HCT116 (cell line): ENCODE measurements at regions not wholly inside any gene's neighbourhood (a gene's known extent, or its start where the extent isn't known, plus 50 kb on each side); places are given as distances from the start of the nearest gene placed in this dataset.

Experiments used
- ATAC-seq: fragments of 200-7000 bp; cut with Tn5 transposase; 2 replicates; pipeline ENCODE4 v1.9.1; 2020; ENCODE audit warnings: mild to moderate bottlenecking, moderate library complexity
- BruUV-seq: library from RNA; stranded (reverse); fragments of 400-500 nt; replicated peaks from 2 replicates; lab custom pipeline; 2021; lab: Mats Ljungman, UMichigan
- CTCF ChIA-PET: fragments of 300-600 bp; sonication (Branson Sonifier 250); formaldehyde crosslinking; loops from one replicate; lab custom pipeline; 2021; ENCODE audit warnings: antibody characterized with exemption; lab: Charles Lee
- POLR2A ChIA-PET: fragments of 300-600, 350-600 bp; sonication (Branson Sonifier 250); formaldehyde crosslinking; loops from one replicate; lab custom pipeline; 2021; ENCODE audit warnings: antibody characterized with exemption; lab: Charles Lee
- RAD21 ChIA-PET, 2 experiments: fragments of 300-600 bp; sonication (Branson Sonifier 250); formaldehyde crosslinking; loops; one replicate each; lab custom pipeline; 2023; ENCODE audit warnings: low total read pairs in 2 of 2; ENCODE audit not compliant: uncharacterized antibody in 2 of 2, unreplicated experiment in 2 of 2, low non-redundant PET in 1 of 2; lab: Charles Lee
- DNase-seq: peaks from one replicate; pipeline ENCODE4 v3.0.0-alpha.2; 2010; ENCODE audit warnings: low read depth, low spot score
- H2AFZ ChIP-seq: fragments of 200-600 bp; shearing (Covaris generic), sonication (generic); 2 replicates; pipeline ENCODE4 v1.6.1; 2017; ENCODE audit warnings: low read depth, mixed run types, mixed read lengths, antibody characterized with exemption, low read length; ENCODE audit not compliant: poor library complexity, severe bottlenecking
- H3K27ac ChIP-seq: 2 replicates; pipeline ENCODE4 v1.5.1; 2012; ENCODE audit warnings: low read depth, low read length
- H3K27me3 ChIP-seq: fragments of 200-600 bp; sonication (generic); 2 replicates; pipeline ENCODE4 v1.6.1; 2016; ENCODE audit warnings: mixed run types, low read length, mixed read lengths; ENCODE audit not compliant: insufficient read depth
- H3K36me3 ChIP-seq, 2 experiments: fragments of 200-500 bp in 1 of 2; fragments of 200-600 bp in 1 of 2; sonication (Bioruptor generic) in 1 of 2; sonication (generic) in 1 of 2; 2 replicates each; pipeline versions ENCODE4 v1.5.1 to v1.6.1; 2014 to 2016; ENCODE audit warnings: low read length in 2 of 2, inconsistent platforms in 1 of 2, mixed read lengths in 1 of 2, mixed run types in 1 of 2; ENCODE audit not compliant: insufficient read depth in 2 of 2, control insufficient read depth in 1 of 2
- H3K4me1 ChIP-seq, 2 experiments: fragments of 200-600 bp in 1 of 2; sonication (generic) in 1 of 2; 2 replicates each; pipeline versions ENCODE4 v1.5.1 to v1.6.1; 2012 to 2017; ENCODE audit warnings: low read length in 2 of 2, inconsistent platforms in 1 of 2, mild to moderate bottlenecking in 1 of 2, mixed read lengths in 1 of 2, mixed run types in 1 of 2, moderate library complexity in 1 of 2; ENCODE audit not compliant: insufficient read depth in 2 of 2, control insufficient read depth in 1 of 2
- H3K4me2 ChIP-seq: fragments of 200-600 bp; sonication (generic); 2 replicates; pipeline ENCODE4 v1.6.1; 2017; ENCODE audit warnings: mixed run types, low read length, mixed read lengths
- H3K4me3 ChIP-seq, 2 experiments: fragments of 200-600 bp in 1 of 2; sonication (generic) in 1 of 2; replicated peaks in 1 of 2; 2 replicates each; pipeline ENCODE4 v1.5.1; 2011 to 2016; ENCODE audit warnings: low read length in 2 of 2, control low read depth in 1 of 2, low read depth in 1 of 2, mild to moderate bottlenecking in 1 of 2, mixed read lengths in 1 of 2, mixed run types in 1 of 2
- H3K79me2 ChIP-seq: fragments of 200-600 bp; sonication (generic); 2 replicates; pipeline ENCODE4 v1.6.1; 2017; ENCODE audit warnings: mild to moderate bottlenecking, mixed run types, low read length, moderate library complexity, mixed read lengths; ENCODE audit not compliant: insufficient read depth
- H3K9ac ChIP-seq: fragments of 200-600 bp; sonication (generic); 2 replicates; pipeline ENCODE4 v1.6.1; 2016; ENCODE audit warnings: low read length, mixed read lengths
- H3K9me2 ChIP-seq: fragments of 200-600 bp; sonication (generic), shearing (Covaris generic); 2 replicates; pipeline ENCODE4 v1.6.1; 2017; ENCODE audit warnings: mixed run types, mild to moderate bottlenecking, moderate library complexity; ENCODE audit not compliant: insufficient read depth
- H3K9me3 ChIP-seq, 2 experiments: fragments of 200-500 bp in 1 of 2; fragments of 200-600 bp in 1 of 2; sonication (Bioruptor generic) in 1 of 2; sonication (generic) in 1 of 2; 2 replicates each; pipeline ENCODE4 v1.6.1; 2014 to 2017; ENCODE audit warnings: low read length in 2 of 2, mixed read lengths in 2 of 2, inconsistent platforms in 1 of 2, low read depth in 1 of 2, mild to moderate bottlenecking in 1 of 2, mixed run types in 1 of 2, moderate library complexity in 1 of 2; ENCODE audit not compliant: control insufficient read depth in 1 of 2, insufficient read depth in 1 of 2
- H4K20me1 ChIP-seq: fragments of 200-600 bp; sonication (generic), shearing (Covaris generic); 2 replicates; pipeline ENCODE4 v1.6.1; 2017; ENCODE audit warnings: mixed run types, mild to moderate bottlenecking, moderate library complexity; ENCODE audit not compliant: insufficient read depth
- CBX3 ChIP-seq: IDR thresholded peaks from 2 replicates; pipeline ENCODE4 v1.6.1; 2012; ENCODE audit warnings: low read depth
- CEBPB ChIP-seq: IDR thresholded peaks from 2 replicates; pipeline ENCODE4 v1.6.1; 2012; ENCODE audit warnings: low read depth
- EGR1 ChIP-seq: IDR thresholded peaks from 2 replicates; pipeline ENCODE4 v1.6.1; 2012; ENCODE audit warnings: low read depth
- EZH2 ChIP-seq: fragments of 200-600 bp; sonication (generic); IDR thresholded peaks from 2 replicates; pipeline ENCODE4 v1.6.1; 2017; ENCODE audit warnings: antibody characterized with exemption, mixed run types
- FOSL1 ChIP-seq: IDR thresholded peaks from 2 replicates; pipeline ENCODE4 v1.6.1; 2012; ENCODE audit warnings: low read depth
- JUND ChIP-seq: IDR thresholded peaks from 2 replicates; pipeline ENCODE4 v1.6.1; 2012
- POLR2A ChIP-seq: IDR thresholded peaks from 2 replicates; pipeline ENCODE4 v1.7.0; 2011; ENCODE audit warnings: borderline replicate concordance; ENCODE audit not compliant: insufficient read depth, insufficient read length; ENCODE audit errors: extremely low read depth
- POLR2AphosphoS5 ChIP-seq: IDR thresholded peaks from 2 replicates; pipeline ENCODE4 v1.6.1; 2011; ENCODE audit warnings: mild to moderate bottlenecking, low read depth, low read length, moderate library complexity
- RAD21 ChIP-seq: IDR thresholded peaks from 2 replicates; pipeline ENCODE4 v1.6.1; 2012; ENCODE audit warnings: low read depth, mild to moderate bottlenecking
- SIN3A ChIP-seq: IDR thresholded peaks from 2 replicates; pipeline ENCODE4 v1.6.1; 2012; ENCODE audit warnings: low read depth
- SP1 ChIP-seq: IDR thresholded peaks from 2 replicates; pipeline ENCODE4 v1.6.1; 2012; ENCODE audit warnings: low read depth
- SRF ChIP-seq: IDR thresholded peaks from 2 replicates; pipeline ENCODE4 v1.6.1; 2012; ENCODE audit warnings: low read depth
- YY1 ChIP-seq: IDR thresholded peaks from 2 replicates; pipeline ENCODE4 v1.6.1; 2011; ENCODE audit warnings: low read length, low read depth, moderate library complexity, mild to moderate bottlenecking; ENCODE audit not compliant: insufficient replicate concordance; ENCODE audit errors: extremely low read depth
- ZFX ChIP-seq: fragments of 450-650 bp; IDR thresholded peaks from 2 replicates; pipeline ENCODE4 v1.6.1; 2017
- intact Hi-C: fragments of 100-400 bp; cut with micrococcal nuclease; formaldehyde crosslinking; loops from 2 replicates; pipeline ENCODE4 v1.10.0; 2022
- TF ChIP-seq, protein P1 (sequence below): IDR thresholded peaks from 2 replicates; pipeline ENCODE4 v1.6.1; 2012
- TF ChIP-seq, protein P2 (sequence below): IDR thresholded peaks from 2 replicates; pipeline ENCODE4 v1.6.1; 2012
- TF ChIP-seq, protein P3 (sequence below): IDR thresholded peaks from 2 replicates; pipeline ENCODE4 v1.6.1; 2011; ENCODE audit warnings: mild to moderate bottlenecking, low read length, moderate library complexity; ENCODE audit not compliant: insufficient replicate concordance; ENCODE audit errors: extremely low read depth

DNA sequence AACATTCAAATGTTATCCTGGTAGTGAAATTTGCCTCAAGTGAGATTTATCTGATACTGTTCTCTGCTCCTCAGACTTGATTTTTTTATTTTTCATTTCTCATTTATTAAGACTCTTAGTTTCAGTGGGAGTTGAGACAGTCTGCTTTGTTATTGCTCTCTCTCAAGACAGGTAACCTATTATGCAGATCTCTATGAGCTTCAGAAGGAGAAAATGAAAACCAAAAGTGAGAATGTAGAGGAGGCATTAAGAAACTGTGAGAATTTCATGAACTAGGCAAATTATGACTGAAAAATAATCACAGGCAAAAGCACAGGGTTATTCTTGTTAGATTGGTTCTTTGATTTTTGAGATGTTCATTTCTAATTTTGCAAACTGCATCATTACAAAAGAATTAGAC is 290.0 kb upstream of the CHORDC1 start:
- no peak overlapping the region for H3K4me3 ChIP-seq
- H4K20me1 ChIP-seq = no peaks in the 10 kb centered on the region
- no peaks in the 10 kb centered on the region for H3K4me1 ChIP-seq
- H3K27ac ChIP-seq = no peak overlapping the region
- intact Hi-C loops = no loop called here
- DNase-seq (no peak), ATAC-seq (no peak)
- peaks cover 4 to 13% of the 10 kb centered on the region in 2 experiments; a peak in 2 of 4 replicates for H3K9me3 ChIP-seq
- RAD21 ChIA-PET = no interaction called here
- CTCF ChIA-PET = no interaction called here
- H3K9ac ChIP-seq = no peak overlapping the region
- no peak overlapping the region for H3K4me2 ChIP-seq
- H2AFZ ChIP-seq = no peak overlapping the region
- no peaks in the 10 kb centered on the region for H3K36me3 ChIP-seq
- no TSS peak for BruUV-seq
- POLR2A ChIA-PET = no interaction called here
- no peaks in the 10 kb centered on the region for H3K79me2 ChIP-seq
- H3K9me2 ChIP-seq = no peaks in the 10 kb centered on the region
- H3K27me3 ChIP-seq = no peaks in the 10 kb centered on the region
- TF ChIP-seq ZFX (no peak), EZH2 (no peak), RAD21 (no peak), EGR1 (no peak), FOSL1 (no peak), SIN3A (no peak), SRF (no peak), YY1 (no peak), JUND (no peak), POLR2AphosphoS5 (no peak), POLR2A (no peak), SP1 (no peak), CEBPB (no peak), CBX3 (no peak)
- TF ChIP-seq, protein P1, sequence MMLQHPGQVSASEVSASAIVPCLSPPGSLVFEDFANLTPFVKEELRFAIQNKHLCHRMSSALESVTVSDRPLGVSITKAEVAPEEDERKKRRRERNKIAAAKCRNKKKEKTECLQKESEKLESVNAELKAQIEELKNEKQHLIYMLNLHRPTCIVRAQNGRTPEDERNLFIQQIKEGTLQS = no peak
- TF ChIP-seq, protein P2, sequence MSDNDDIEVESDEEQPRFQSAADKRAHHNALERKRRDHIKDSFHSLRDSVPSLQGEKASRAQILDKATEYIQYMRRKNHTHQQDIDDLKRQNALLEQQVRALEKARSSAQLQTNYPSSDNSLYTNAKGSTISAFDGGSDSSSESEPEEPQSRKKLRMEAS = no peak
- TF ChIP-seq, protein P3, sequence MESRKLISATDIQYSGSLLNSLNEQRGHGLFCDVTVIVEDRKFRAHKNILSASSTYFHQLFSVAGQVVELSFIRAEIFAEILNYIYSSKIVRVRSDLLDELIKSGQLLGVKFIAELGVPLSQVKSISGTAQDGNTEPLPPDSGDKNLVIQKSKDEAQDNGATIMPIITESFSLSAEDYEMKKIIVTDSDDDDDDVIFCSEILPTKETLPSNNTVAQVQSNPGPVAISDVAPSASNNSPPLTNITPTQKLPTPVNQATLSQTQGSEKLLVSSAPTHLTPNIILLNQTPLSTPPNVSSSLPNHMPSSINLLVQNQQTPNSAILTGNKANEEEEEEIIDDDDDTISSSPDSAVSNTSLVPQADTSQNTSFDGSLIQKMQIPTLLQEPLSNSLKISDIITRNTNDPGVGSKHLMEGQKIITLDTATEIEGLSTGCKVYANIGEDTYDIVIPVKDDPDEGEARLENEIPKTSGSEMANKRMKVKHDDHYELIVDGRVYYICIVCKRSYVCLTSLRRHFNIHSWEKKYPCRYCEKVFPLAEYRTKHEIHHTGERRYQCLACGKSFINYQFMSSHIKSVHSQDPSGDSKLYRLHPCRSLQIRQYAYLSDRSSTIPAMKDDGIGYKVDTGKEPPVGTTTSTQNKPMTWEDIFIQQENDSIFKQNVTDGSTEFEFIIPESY = no peak
